Heart left ventricle (tissue), 16 donors: ENCODE measurements at regions not wholly inside any gene's neighbourhood (a gene's known extent, or its start where the extent isn't known, plus 50 kb on each side); places are given as distances from the start of the nearest gene placed in this dataset.

ENCODE experiments used
- ATAC-seq, 4 donors: fragments of 200-7000 bp; cut with Tn5 transposase; one replicate each; pipeline ENCODE4 v1.9.1; 2020 to 2022; ENCODE audit warnings: moderate library complexity in 4 of 4, mild to moderate bottlenecking in 3 of 4, moderate number of reproducible peaks in 1 of 4
- DNase-seq, 5 donors: peaks; one replicate each; pipeline ENCODE4 v3.0.0-alpha.2; 2020
- H3K27ac ChIP-seq, 12 donors: fragments of 200-600 bp; sonication (generic) in 4 of 12; one replicate each; pipeline versions ENCODE4 v1.5.0 to v1.8.0; 2016 to 2022; ENCODE audit warnings: mild to moderate bottlenecking in 2 of 12
- H3K27me3 ChIP-seq, 9 donors: fragments of 200-600 bp; sonication (generic) in 2 of 9; one replicate each; pipeline versions ENCODE4 v1.5.1 to v1.8.0; 2016 to 2022; ENCODE audit warnings: mild to moderate bottlenecking in 3 of 9
- H3K36me3 ChIP-seq, 9 donors: fragments of 200-600 bp; sonication (generic) in 2 of 9; one replicate each; pipeline versions ENCODE4 v1.5.0 to v1.8.0; 2018 to 2022; ENCODE audit warnings: mild to moderate bottlenecking in 2 of 9
- H3K4me1 ChIP-seq, 12 donors: fragments of 200-600 bp; sonication (generic) in 4 of 12; one replicate each; pipeline versions ENCODE4 v1.5.0 to v1.8.0; 2016 to 2022; ENCODE audit warnings: mild to moderate bottlenecking in 3 of 12
- H3K4me3 ChIP-seq, 12 donors: fragments of 200-600 bp; sonication (generic) in 4 of 12; one replicate each; pipeline versions ENCODE4 v1.5.0 to v1.8.0; 2017 to 2022; ENCODE audit warnings: mild to moderate bottlenecking in 9 of 12, moderate library complexity in 4 of 12
- H3K9me3 ChIP-seq, 12 donors: fragments of 200-600 bp; sonication (generic) in 4 of 12; one replicate each; pipeline versions ENCODE4 v1.5.0 to v1.8.0; 2016 to 2022; ENCODE audit warnings: mild to moderate bottlenecking in 1 of 12
- CTCF ChIP-seq, 12 donors: fragments of 200-600 bp; sonication (generic) in 4 of 12; IDR thresholded peaks; one replicate each; pipeline versions ENCODE4 v1.5.0 to v1.8.0; 2018 to 2022; ENCODE audit warnings: antibody characterized with exemption in 12 of 12, mild to moderate bottlenecking in 5 of 12
- POLR2A ChIP-seq, 2 donors: fragments of 450-650 bp; IDR thresholded peaks; one replicate each; pipeline ENCODE4 v1.6.1; 2017; ENCODE audit warnings: antibody characterized with exemption in 2 of 2, mild to moderate bottlenecking in 2 of 2, moderate library complexity in 2 of 2
- WGBS, 4 donors: extraction: QIAGEN DNeasy Blood & Tissue Kit in 2 of 4; methylation state at CpG; one replicate each; pipeline versions ENCODE4 v1.1.5 to v1.1.7; 2013 to 2018; 5-methylcytosine and 5-hydroxymethylcytosine counted together
- intact Hi-C, 10 donors: fragments of 100-400 bp; cut with DNase I; formaldehyde crosslinking; loops; one replicate each; pipeline versions ENCODE4 v1.11.1 to v1.14.2; 2022
- donor health status: ischemic (EF 13 %, LVEDD 7.1; RV severe dilation, severe dysfunction).
- donor health status: healthy with polysubstance abuse.
- donor health status: DM: no; HTN: yes; CAD: no.
- donor health status: DM: no; HTN: no; CAD: no.
- donor health status: ischemic (EF 25% LVEDD 6.9; RV normal size, moderate dysfunction).
- donor health status: ischemic (EF 25% LVEDD 5.7; RV mildly dilated, moderate dysfunction).
- donor health status: healthy.
- donor health status: DM: yes; HTN: yes; CAD: no.
- donor health status: ischemic (EF 35%, LVEDD 5.7; RV mildly dilated, moderate dysfunction).
- donor health status: nonischemic (EF 11% LVEDD 7.7; RV severe dilation, severe dysfunction).
- donor health status: DM: yes; HTN: yes; CAD: no.
- donor health status: PGD.
- donor health status: ischemic (EF 29% LVEDD 5.4; RV normal size, mild dysfunction).
- donor health status: nonischemic (EF 23%, LVEDD 6.1; RV moderate dilation, normal function).

GRCh38 chr15:66936109-66936860 is 129.1 kb upstream of the SMAD3 start:
- intact Hi-C loops = no loop called here
- Histone ChIP-seq H3K36me3 (no peaks in the 10 kb centered on the region), H3K4me3 (peak overlapping the region; percentile 15 to 56 (median 42)), H3K27ac (peak overlapping the region in 11 of 12 donors; percentile 47 to 81 (median 67)), H3K27me3 (no peaks in the 10 kb centered on the region), H3K9me3 (peaks cover 0 to 23% (median 6%) of the 10 kb centered on the region in 12 donors), H3K4me1 (peaks cover 0 to 36% (median 19%) of the 10 kb centered on the region in 12 donors)
- DNase-seq (peak in 4 of 5 donors; percentile 55 to 76 (median 56)), ATAC-seq (peak; percentile 44 to 63 (median 51))
- 40 to 61% (median 53%) methylated on average over 25 of the region's 25 CpGs for WGBS, 4 donors
- TF ChIP-seq POLR2A (IDR thresholded peaks at IDR 0.05) (no peak), CTCF (IDR thresholded peaks at IDR 0.05) (no peak)

- no peak for TF ChIP-seq CTCF (IDR thresholded peaks at IDR 0.05)
- no peak for TF ChIP-seq POLR2A (IDR thresholded peaks at IDR 0.05)
- intact Hi-C loops = no loop called here
- no peak for DNase-seq
- no peak for ATAC-seq
- peaks cover 0 to 34% (median 16%) of the 10 kb centered on the region in 12 donors for H3K4me1 ChIP-seq
- 32 to 51% (median 43%) methylated on average over 8 of the region's 8 CpGs for WGBS, 4 donors
- no peaks in the 10 kb centered on the region for H3K36me3 ChIP-seq
- no peaks in the 10 kb centered on the region for H3K27me3 ChIP-seq
- peak overlapping the region in 11 of 12 donors; percentile 24 to 56 (median 44) for H3K4me3 ChIP-seq
- peaks cover 0 to 23% (median 6%) of the 10 kb centered on the region in 12 donors for H3K9me3 ChIP-seq
- peak overlapping the region in 11 of 12 donors; percentile 47 to 81 (median 67) for H3K27ac ChIP-seq
Measured at GRCh38 chr15:66936861-66937582, 128.4 kb upstream of the SMAD3 start.

GRCh38 chr15:66937588-66937987 is 127.8 kb upstream of the SMAD3 start:
- WGBS, 4 donors = 87 to 99% (median 95%) methylated on average over 3 of the region's 3 CpGs
- no peak for TF ChIP-seq POLR2A (IDR thresholded peaks at IDR 0.05)
- no peak for TF ChIP-seq CTCF (IDR thresholded peaks at IDR 0.05)
- ATAC-seq = no peak
- intact Hi-C loops = no loop called here
- Histone ChIP-seq H3K4me1 (peaks cover 0 to 28% (median 11%) of the 10 kb centered on the region in 12 donors), H3K9me3 (peaks cover 0 to 23% (median 6%) of the 10 kb centered on the region in 12 donors), H3K27me3 (no peaks in the 10 kb centered on the region), H3K36me3 (no peaks in the 10 kb centered on the region), H3K27ac (no peak overlapping the region), H3K4me3 (no peak overlapping the region)
- DNase-seq = no peak
